HG03108 (cell line): ENCODE measurements at regions not wholly inside any gene's neighbourhood (a gene's known extent, or its start where the extent isn't known, plus 50 kb on each side); places are given as distances from the start of the nearest gene placed in this dataset.

Source experiments
- ATAC-seq: cut with Tn5 transposase; IDR thresholded peaks from one replicate; pipeline ENCODE4 v1.9.1; 2021; ENCODE audit warnings: moderate library complexity; ENCODE audit not compliant: unreplicated experiment

DNA sequence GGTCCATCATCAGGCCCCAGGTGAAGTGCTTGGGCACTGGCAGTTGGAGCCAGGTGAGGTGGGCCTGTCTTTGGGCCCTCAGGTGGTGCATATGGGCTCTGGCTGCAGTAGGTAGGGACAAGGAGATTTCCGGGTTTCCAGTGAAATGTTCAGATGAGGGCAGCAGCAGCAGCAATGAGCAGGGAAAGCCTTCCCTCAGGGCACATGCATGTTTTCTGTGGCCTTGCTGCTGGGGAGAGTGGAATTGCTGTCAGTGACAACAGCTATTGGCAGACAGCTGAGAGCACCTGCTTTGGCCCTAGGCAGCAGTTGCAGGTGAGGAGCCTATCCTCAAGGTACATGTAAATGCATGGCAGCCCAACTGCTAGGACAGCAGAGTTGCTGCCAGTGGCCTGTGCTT lies 58.9 kb upstream of the QRFPR start:
- ATAC-seq: no peak
